ENCODE measurements at regions not wholly inside any gene's neighbourhood (a gene's known extent, or its start where the extent isn't known, plus 50 kb on each side); places are given as distances from the start of the nearest gene placed in this dataset.

DNA sequence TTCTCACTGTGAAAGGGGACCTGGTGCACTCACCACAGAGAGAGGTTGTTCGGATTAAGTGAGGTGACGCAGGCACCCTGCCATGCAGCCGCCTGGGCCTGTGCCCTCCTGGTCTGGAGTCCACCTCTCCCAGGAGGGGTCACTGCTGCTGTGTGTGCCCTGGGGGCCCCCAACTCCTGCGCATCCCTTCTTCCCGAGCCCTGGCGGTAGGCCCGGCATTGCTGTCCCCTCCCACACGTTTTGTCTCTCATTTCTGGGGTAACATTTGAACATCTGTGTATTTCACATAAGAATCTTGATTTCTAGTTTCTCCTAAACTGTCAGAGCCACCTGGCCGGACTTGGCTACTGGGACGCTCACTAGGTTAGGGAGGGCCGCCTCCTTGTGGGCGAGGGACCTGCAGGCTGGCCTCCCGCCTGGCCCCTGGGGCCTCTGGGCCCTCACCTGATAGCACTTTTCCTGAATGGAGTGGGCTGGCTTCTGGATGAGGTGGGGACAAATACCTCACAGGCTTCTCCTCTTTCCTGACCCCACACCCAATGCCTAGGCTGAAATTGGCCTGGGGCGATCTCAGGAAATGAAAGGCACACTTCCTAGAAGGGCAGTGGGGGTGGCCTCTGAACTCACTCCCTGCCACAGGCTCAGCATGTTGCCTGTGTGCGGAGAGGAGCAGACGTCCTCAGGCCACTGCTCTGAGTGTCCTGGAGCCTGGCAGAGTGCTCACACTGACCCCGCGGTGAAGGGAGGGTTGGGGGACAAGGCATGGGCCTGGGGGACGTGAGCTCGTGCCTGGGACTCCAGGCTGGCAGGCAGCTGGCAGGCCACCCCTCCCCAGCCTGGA is 104.2 kb upstream of the PRR23E start:
- TF ChIP-seq, protein P1, sequence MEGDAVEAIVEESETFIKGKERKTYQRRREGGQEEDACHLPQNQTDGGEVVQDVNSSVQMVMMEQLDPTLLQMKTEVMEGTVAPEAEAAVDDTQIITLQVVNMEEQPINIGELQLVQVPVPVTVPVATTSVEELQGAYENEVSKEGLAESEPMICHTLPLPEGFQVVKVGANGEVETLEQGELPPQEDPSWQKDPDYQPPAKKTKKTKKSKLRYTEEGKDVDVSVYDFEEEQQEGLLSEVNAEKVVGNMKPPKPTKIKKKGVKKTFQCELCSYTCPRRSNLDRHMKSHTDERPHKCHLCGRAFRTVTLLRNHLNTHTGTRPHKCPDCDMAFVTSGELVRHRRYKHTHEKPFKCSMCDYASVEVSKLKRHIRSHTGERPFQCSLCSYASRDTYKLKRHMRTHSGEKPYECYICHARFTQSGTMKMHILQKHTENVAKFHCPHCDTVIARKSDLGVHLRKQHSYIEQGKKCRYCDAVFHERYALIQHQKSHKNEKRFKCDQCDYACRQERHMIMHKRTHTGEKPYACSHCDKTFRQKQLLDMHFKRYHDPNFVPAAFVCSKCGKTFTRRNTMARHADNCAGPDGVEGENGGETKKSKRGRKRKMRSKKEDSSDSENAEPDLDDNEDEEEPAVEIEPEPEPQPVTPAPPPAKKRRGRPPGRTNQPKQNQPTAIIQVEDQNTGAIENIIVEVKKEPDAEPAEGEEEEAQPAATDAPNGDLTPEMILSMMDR (IDR thresholded peaks at IDR 0.05; ENCODE audit: borderline replicate concordance, extremely low read depth, low read length, poor library complexity, severe bottlenecking), result no peak
- TF ChIP-seq EZH2 (IDR thresholded peaks at IDR 0.05; ENCODE audit: borderline replicate concordance, low read depth, low read length, severe bottlenecking), result no peak
